Suprapubic skin (tissue), 4 donors: ENCODE measurements at regions not wholly inside any gene's neighbourhood (a gene's known extent, or its start where the extent isn't known, plus 50 kb on each side); places are given as distances from the start of the nearest gene placed in this dataset.

Source experiments
- EP300 ChIP-seq: sonication (generic); formaldehyde crosslinking; IDR thresholded peaks from one replicate; pipeline ENCODE4 v1.6.1; 2017; ENCODE audit warnings: antibody characterized with exemption
- POLR2A ChIP-seq, 2 donors: fragments of 450-650 bp; IDR thresholded peaks; one replicate each; pipeline ENCODE4 v1.6.1; 2017; ENCODE audit warnings: antibody characterized with exemption in 2 of 2, mild to moderate bottlenecking in 2 of 2, moderate library complexity in 2 of 2
- POLR2AphosphoS5 ChIP-seq, 3 donors: sonication (generic); formaldehyde crosslinking; IDR thresholded peaks; one replicate each; pipeline ENCODE4 v1.6.1; 2017; ENCODE audit warnings: antibody characterized with exemption in 3 of 3
- TF ChIP-seq, protein P1 (sequence below), 2 donors: fragments of 200-600 bp in 1 of 2; fragments of 450-650 bp in 1 of 2; sonication (generic) in 1 of 2; IDR thresholded peaks; one replicate each; pipeline ENCODE4 v1.5.1; 2016 to 2019; ENCODE audit warnings: antibody characterized with exemption in 2 of 2, mild to moderate bottlenecking in 1 of 2, moderate library complexity in 1 of 2

- TF ChIP-seq EP300, result no peak
- TF ChIP-seq, protein P1, sequence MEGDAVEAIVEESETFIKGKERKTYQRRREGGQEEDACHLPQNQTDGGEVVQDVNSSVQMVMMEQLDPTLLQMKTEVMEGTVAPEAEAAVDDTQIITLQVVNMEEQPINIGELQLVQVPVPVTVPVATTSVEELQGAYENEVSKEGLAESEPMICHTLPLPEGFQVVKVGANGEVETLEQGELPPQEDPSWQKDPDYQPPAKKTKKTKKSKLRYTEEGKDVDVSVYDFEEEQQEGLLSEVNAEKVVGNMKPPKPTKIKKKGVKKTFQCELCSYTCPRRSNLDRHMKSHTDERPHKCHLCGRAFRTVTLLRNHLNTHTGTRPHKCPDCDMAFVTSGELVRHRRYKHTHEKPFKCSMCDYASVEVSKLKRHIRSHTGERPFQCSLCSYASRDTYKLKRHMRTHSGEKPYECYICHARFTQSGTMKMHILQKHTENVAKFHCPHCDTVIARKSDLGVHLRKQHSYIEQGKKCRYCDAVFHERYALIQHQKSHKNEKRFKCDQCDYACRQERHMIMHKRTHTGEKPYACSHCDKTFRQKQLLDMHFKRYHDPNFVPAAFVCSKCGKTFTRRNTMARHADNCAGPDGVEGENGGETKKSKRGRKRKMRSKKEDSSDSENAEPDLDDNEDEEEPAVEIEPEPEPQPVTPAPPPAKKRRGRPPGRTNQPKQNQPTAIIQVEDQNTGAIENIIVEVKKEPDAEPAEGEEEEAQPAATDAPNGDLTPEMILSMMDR (IDR thresholded peaks at IDR 0.05), result no peak
- no peak for TF ChIP-seq POLR2A (IDR thresholded peaks at IDR 0.05)
- no peak for TF ChIP-seq POLR2AphosphoS5 (IDR thresholded peaks at IDR 0.05)
Observed at GRCh38 chr5:92394936-92395335, 1011.8 kb upstream of the ARRDC3 start.
